VCaP (cell line): ENCODE measurements at regions not wholly inside any gene's neighbourhood (a gene's known extent, or its start where the extent isn't known, plus 50 kb on each side); places are given as distances from the start of the nearest gene placed in this dataset.

Experiments used
- H3K27ac ChIP-seq: fragments of 450-650 bp; 2 replicates; pipeline ENCODE4 v1.5.1; 2017
- TF ChIP-seq, protein P1 (sequence below): fragments of 450-650 bp; conservative IDR thresholded peaks from 2 replicates; pipeline ENCODE4 v1.5.1; 2017; ENCODE audit warnings: mild to moderate bottlenecking, moderate library complexity

DNA sequence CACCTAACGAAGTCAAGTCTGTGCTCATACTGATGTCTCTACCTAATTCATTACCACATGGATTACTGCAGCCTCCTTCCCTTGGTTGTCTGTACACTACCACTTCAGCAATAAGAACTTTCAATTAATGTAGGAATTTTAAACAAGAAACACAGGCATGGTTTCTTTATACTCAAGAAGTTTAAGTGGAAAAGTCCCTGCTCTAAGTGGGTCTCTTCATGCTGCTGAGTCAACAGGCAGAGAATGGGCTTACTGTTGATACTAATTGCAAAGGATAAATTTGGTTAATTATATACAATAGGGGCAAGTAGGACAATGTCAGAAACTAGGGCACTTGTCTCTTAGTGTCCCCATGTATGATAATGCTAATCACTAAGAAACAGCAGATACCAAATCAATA is 392.6 kb downstream of the DSEL start:
- TF ChIP-seq, protein P1, sequence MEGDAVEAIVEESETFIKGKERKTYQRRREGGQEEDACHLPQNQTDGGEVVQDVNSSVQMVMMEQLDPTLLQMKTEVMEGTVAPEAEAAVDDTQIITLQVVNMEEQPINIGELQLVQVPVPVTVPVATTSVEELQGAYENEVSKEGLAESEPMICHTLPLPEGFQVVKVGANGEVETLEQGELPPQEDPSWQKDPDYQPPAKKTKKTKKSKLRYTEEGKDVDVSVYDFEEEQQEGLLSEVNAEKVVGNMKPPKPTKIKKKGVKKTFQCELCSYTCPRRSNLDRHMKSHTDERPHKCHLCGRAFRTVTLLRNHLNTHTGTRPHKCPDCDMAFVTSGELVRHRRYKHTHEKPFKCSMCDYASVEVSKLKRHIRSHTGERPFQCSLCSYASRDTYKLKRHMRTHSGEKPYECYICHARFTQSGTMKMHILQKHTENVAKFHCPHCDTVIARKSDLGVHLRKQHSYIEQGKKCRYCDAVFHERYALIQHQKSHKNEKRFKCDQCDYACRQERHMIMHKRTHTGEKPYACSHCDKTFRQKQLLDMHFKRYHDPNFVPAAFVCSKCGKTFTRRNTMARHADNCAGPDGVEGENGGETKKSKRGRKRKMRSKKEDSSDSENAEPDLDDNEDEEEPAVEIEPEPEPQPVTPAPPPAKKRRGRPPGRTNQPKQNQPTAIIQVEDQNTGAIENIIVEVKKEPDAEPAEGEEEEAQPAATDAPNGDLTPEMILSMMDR: no peak
- H3K27ac ChIP-seq: no peak overlapping the region

DNA sequence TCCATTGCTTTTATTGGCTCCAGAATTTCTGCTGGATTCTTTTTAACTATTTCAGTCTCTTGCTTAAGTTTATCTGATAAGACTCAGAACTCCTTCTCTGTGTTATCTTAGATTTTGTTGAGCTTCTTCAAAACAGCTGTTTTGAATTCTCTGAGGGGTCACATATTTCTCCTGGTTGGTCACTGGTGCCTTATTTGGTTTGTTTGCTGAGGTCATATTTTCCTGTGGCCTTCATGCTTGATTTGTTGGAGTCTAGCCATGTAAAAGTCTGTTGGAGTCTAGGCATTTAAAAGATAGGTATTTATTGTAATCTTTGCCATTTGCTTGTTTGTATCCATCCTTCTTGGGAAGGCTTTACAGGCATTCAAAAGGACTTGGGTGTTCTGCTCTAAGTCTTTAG is 398.7 kb downstream of the DSEL start:
- TF ChIP-seq, protein P1: no peak
- H3K27ac ChIP-seq: no peak overlapping the region

DNA sequence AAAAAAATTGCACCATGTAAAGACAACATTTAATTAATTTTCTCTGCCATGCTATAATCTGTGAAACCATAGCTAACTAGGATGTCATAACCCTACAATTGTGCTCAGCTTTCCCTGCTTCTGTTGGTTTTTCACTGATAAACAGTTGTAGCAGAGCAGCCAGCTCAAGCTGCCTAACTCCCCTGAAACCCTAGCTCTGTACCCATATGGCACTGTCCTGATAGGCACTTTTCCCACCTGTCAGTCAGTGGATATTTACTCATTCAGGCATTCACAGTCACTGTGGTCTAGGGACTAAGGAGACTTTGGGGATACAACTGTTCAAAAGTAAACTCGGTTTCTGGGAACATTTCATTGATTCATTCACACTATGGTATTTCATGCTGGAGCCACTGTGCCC is 407.0 kb downstream of the DSEL start:
- TF ChIP-seq, protein P1: no peak

DNA sequence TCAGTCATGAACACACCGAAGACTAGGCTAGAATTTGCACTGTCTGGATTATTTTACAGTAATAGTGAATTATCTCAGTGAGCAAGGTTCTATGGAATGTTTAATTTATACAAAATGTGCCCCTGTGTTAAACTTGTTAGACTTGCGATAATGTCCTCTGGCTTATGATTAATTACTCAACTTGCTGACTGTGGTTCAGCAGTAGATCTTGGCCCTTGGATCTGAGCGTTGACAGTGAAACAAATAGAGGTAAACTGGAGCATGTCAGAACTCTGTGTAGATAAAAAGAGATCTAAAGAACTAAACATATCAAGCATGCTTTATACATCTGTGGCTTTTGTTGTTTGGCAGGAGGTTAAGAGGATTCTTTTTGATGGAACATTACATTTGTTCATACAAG is 407.6 kb downstream of the DSEL start:
- H3K27ac ChIP-seq: no peak overlapping the region
- TF ChIP-seq, protein P1: no peak

More for the DNA sequence above, 407.0 kb downstream of the DSEL start:
- H3K27ac ChIP-seq: no peak overlapping the region

DNA sequence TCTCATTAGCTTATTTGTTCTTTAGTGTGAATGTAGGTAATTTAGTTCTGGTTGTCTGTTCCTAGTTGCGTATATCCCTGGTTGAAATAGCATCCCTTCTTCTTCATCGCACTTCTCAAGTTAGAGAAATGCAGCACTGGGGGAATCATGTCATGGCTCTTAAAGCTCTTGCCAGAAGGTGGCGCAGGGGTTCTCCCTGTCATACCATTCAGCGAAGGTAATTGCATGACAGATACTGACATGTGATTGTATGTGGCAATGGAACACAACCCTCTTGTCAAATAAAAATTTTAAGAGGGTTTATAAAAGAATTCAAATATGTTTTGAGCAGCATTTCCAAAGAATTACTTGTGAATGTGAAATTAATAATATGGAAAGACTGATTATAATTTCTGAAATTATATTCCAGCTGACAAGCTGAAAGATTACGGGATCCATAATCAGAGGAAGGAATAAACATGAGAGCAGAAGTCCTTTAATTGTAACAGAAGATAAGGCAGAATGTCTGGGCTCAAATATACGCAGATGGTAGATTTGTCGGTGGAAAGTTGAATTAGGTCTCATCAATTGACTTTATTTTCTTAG is 411.7 kb downstream of the DSEL start:
- TF ChIP-seq, protein P1: peak; percentile 92
- no peak overlapping the region for H3K27ac ChIP-seq

DNA sequence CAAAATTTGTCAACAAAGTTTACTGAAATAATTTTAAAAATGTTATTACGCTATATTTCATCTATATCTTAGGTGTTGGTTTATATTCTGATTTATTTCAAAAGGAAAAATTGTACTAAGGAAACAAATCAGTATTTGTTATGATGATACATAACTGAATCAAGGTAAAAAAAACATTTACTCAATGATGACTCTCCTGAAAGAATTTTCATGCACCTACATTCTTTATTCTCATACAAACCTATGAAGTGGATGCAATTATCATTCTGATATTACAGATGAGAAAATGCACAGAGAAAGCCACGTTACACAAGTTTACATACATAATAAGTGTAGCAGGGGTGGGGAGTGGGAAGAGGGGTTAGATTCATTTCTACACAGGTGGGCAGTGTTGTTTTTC is 422.4 kb downstream of the DSEL start:
- H3K27ac ChIP-seq: no peak overlapping the region
- TF ChIP-seq, protein P1: no peak

DNA sequence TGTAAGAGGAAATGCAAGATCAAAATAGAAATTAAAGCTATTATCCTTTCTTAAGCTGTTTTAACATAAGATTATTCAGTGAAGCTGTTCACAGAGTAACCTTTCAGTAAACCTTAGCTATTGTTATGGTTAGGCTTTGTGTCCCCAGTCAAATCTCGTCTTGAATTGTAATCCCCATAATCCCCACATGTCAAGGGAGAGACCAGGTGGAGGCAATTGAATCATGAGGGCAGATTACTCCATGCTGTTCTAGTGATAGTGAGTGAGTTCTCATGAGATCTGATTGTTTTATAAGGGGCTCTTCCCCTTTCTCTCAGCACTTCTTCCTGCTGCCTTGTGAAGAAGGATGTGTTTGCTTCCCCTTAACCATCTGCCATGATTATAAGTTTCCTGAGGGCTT is 424.4 kb downstream of the DSEL start:
- H3K27ac ChIP-seq: no peak overlapping the region
- TF ChIP-seq, protein P1: no peak
